ENCODE measurements at regions not wholly inside any gene's neighbourhood (a gene's known extent, or its start where the extent isn't known, plus 50 kb on each side); places are given as distances from the start of the nearest gene placed in this dataset.

GRCh38 chr1:222462601-222463000 lies 85.3 kb downstream of the HHIPL2 start:
- TF ChIP-seq CTCF (IDR thresholded peaks at IDR 0.05) = no peak
- Histone ChIP-seq H3K9me3 (no peaks in the 10 kb centered on the region), H3K4me3 (ENCODE audit: low read depth in 1 of 2, low read length in 1 of 2) (no peak overlapping the region), H3K27ac (no peak overlapping the region), H3K27me3 (peaks cover 3% of the 10 kb centered on the region), H3K36me3 (no peaks in the 10 kb centered on the region), H3K4me1 (ENCODE audit: control insufficient read depth in 1 of 2, insufficient read depth in 1 of 2, low read depth in 1 of 2, low read length in 1 of 2) (peaks cover 11 to 12% of the 10 kb centered on the region in 2 experiments)

- Histone ChIP-seq H3K4me1 (ENCODE audit: control insufficient read depth in 1 of 2, insufficient read depth in 1 of 2, low read depth in 1 of 2, low read length in 1 of 2) (peaks cover 11 to 12% of the 10 kb centered on the region in 2 experiments), H3K36me3 (no peaks in the 10 kb centered on the region), H3K27me3 (peaks cover 3% of the 10 kb centered on the region), H3K9me3 (no peaks in the 10 kb centered on the region), H3K4me3 (ENCODE audit: low read depth in 1 of 2, low read length in 1 of 2) (no peak overlapping the region), H3K27ac (no peak overlapping the region)
- no peak for TF ChIP-seq CTCF (IDR thresholded peaks at IDR 0.05)
Measured at GRCh38 chr1:222461941-222462340, 86.0 kb downstream of the HHIPL2 start.

- no peak for TF ChIP-seq CTCF (IDR thresholded peaks at IDR 0.05)
- no peak overlapping the region for H3K4me3 ChIP-seq (ENCODE audit: low read depth in 1 of 2, low read length in 1 of 2)
- peaks cover 6 to 7% of the 10 kb centered on the region in 2 experiments for H3K4me1 ChIP-seq (ENCODE audit: control insufficient read depth in 1 of 2, insufficient read depth in 1 of 2, low read depth in 1 of 2, low read length in 1 of 2)
- no peaks in the 10 kb centered on the region for H3K27me3 ChIP-seq
- H3K9me3 ChIP-seq = no peaks in the 10 kb centered on the region
- H3K36me3 ChIP-seq = no peaks in the 10 kb centered on the region
- H3K27ac ChIP-seq = no peak overlapping the region
Measured at GRCh38 chr1:222459652-222460051, 88.3 kb downstream of the HHIPL2 start.

GRCh38 chr1:222457513-222457912 lies 90.4 kb downstream of the HHIPL2 start:
- Histone ChIP-seq H3K27ac (no peak overlapping the region), H3K27me3 (no peaks in the 10 kb centered on the region), H3K4me3 (ENCODE audit: low read depth in 1 of 2, low read length in 1 of 2) (no peak overlapping the region), H3K9me3 (no peaks in the 10 kb centered on the region), H3K36me3 (no peaks in the 10 kb centered on the region), H3K4me1 (ENCODE audit: control insufficient read depth in 1 of 2, insufficient read depth in 1 of 2, low read depth in 1 of 2, low read length in 1 of 2) (peaks cover 6 to 7% of the 10 kb centered on the region in 2 experiments)
- TF ChIP-seq CTCF (IDR thresholded peaks at IDR 0.05) = no peak

- H3K27me3 ChIP-seq = no peaks in the 10 kb centered on the region
- H3K4me3 ChIP-seq (ENCODE audit: low read depth in 1 of 2, low read length in 1 of 2) = no peak overlapping the region
- H3K4me1 ChIP-seq (ENCODE audit: control insufficient read depth in 1 of 2, insufficient read depth in 1 of 2, low read depth in 1 of 2, low read length in 1 of 2) = peaks cover 6 to 7% of the 10 kb centered on the region in 2 experiments
- H3K9me3 ChIP-seq = no peaks in the 10 kb centered on the region
- no peak overlapping the region for H3K27ac ChIP-seq
- TF ChIP-seq CTCF (IDR thresholded peaks at IDR 0.05) = no peak
- H3K36me3 ChIP-seq = no peaks in the 10 kb centered on the region
Measured at GRCh38 chr1:222457084-222457483, 90.8 kb downstream of the HHIPL2 start.

Data from neutrophil (primary cell).